ENCODE measurements at regions not wholly inside any gene's neighbourhood (a gene's known extent, or its start where the extent isn't known, plus 50 kb on each side); places are given as distances from the start of the nearest gene placed in this dataset.

DNA sequence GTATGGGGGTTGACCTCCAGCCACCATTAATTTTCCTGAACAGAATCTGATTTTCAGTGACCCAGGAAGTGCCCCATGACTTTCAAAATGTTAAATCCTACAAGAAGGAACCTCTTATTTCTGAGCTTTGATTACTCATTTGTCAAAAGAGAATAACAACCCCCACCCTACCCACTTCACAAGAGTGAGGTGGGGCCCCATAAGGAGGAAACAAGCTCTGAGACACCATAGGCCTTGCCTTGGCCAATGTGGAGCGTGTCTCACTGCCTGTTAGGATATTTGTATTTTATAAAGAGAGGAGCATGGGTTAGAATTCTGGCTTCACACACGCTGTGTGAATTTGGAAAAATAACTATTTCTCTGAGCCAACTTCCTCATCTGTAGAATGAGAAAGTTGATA is 158.9 kb downstream of the TTC32 start:
- H3K36me3 ChIP-seq (ENCODE audit: control insufficient read depth, low read length), result no peaks in the 10 kb centered on the region
- no peaks in the 10 kb centered on the region for H3K27me3 ChIP-seq (ENCODE audit: control insufficient read depth, low read length)
- no peak overlapping the region for H3K4me2 ChIP-seq (ENCODE audit: low read length)
- peaks cover 4% of the 10 kb centered on the region for H3K4me1 ChIP-seq (ENCODE audit: control insufficient read depth, low read length)
- H3K79me2 ChIP-seq (ENCODE audit: control insufficient read depth, low read length), result no peaks in the 10 kb centered on the region
- no peaks in the 10 kb centered on the region for H4K20me1 ChIP-seq (ENCODE audit: control insufficient read depth, insufficient read depth, low read depth, low read length)
- no peak for TF ChIP-seq EZH2phosphoT487 (IDR thresholded peaks at IDR 0.05; ENCODE audit: borderline replicate concordance, low read length)
- TF ChIP-seq, protein P1, sequence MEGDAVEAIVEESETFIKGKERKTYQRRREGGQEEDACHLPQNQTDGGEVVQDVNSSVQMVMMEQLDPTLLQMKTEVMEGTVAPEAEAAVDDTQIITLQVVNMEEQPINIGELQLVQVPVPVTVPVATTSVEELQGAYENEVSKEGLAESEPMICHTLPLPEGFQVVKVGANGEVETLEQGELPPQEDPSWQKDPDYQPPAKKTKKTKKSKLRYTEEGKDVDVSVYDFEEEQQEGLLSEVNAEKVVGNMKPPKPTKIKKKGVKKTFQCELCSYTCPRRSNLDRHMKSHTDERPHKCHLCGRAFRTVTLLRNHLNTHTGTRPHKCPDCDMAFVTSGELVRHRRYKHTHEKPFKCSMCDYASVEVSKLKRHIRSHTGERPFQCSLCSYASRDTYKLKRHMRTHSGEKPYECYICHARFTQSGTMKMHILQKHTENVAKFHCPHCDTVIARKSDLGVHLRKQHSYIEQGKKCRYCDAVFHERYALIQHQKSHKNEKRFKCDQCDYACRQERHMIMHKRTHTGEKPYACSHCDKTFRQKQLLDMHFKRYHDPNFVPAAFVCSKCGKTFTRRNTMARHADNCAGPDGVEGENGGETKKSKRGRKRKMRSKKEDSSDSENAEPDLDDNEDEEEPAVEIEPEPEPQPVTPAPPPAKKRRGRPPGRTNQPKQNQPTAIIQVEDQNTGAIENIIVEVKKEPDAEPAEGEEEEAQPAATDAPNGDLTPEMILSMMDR (IDR thresholded peaks at IDR 0.05; ENCODE audit: low read depth, low read length, poor library complexity, severe bottlenecking), result no peak
- H3K4me3 ChIP-seq (ENCODE audit: low read length), result no peak overlapping the region
- no peaks in the 10 kb centered on the region for H3K9me2 ChIP-seq (replicated peaks; ENCODE audit: control insufficient read depth, low read length)
- H3K9me3 ChIP-seq (ENCODE audit: control insufficient read depth, insufficient read depth, low read length), result no peaks in the 10 kb centered on the region
- no peaks in the 10 kb centered on the region for H3F3A ChIP-seq (ENCODE audit: control insufficient read depth, insufficient read depth)
- no peak overlapping the region for H3K27ac ChIP-seq (ENCODE audit: low read depth, low read length)

DNA sequence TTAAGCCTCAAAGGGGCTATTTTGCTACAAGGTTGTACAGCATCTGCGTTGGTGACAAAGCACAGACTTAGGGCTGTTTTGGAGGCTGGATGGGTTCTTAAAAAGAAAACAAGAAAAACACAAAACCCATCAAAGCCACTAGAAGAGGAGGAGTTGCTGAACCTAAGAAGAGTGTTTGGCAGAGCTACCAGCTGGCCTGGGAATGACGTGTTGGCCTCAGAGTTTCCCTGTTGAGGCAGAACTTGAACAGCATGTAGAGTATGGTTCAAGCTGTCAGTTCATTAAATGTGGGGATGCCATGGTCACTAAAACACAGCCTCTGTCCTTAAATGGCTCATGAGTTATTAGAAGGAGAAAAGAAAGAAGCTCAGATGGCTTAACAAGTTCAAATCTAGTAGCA is 162.5 kb downstream of the TTC32 start:
- TF ChIP-seq, protein P1 (IDR thresholded peaks at IDR 0.05; ENCODE audit: low read depth, low read length, poor library complexity, severe bottlenecking), result no peak
- no peak for TF ChIP-seq EZH2phosphoT487 (IDR thresholded peaks at IDR 0.05; ENCODE audit: borderline replicate concordance, low read length)
- Histone ChIP-seq H3K4me1 (ENCODE audit: control insufficient read depth, low read length) (no peaks in the 10 kb centered on the region), H3K9me3 (ENCODE audit: control insufficient read depth, insufficient read depth, low read length) (no peaks in the 10 kb centered on the region), H3K4me3 (ENCODE audit: low read length) (no peak overlapping the region), H3K36me3 (ENCODE audit: control insufficient read depth, low read length) (no peaks in the 10 kb centered on the region), H3K4me2 (ENCODE audit: low read length) (no peak overlapping the region), H3F3A (ENCODE audit: control insufficient read depth, insufficient read depth) (no peaks in the 10 kb centered on the region), H4K20me1 (ENCODE audit: control insufficient read depth, insufficient read depth, low read depth, low read length) (no peaks in the 10 kb centered on the region), H3K27me3 (ENCODE audit: control insufficient read depth, low read length) (no peaks in the 10 kb centered on the region), H3K9me2 (replicated peaks; ENCODE audit: control insufficient read depth, low read length) (no peaks in the 10 kb centered on the region), H3K27ac (ENCODE audit: low read depth, low read length) (no peak overlapping the region), H3K79me2 (ENCODE audit: control insufficient read depth, low read length) (no peaks in the 10 kb centered on the region)

GRCh38 chr2:19738707-19739106 is 163.1 kb downstream of the TTC32 start:
- Histone ChIP-seq H3K36me3 (ENCODE audit: control insufficient read depth, low read length) (no peaks in the 10 kb centered on the region), H4K20me1 (ENCODE audit: control insufficient read depth, insufficient read depth, low read depth, low read length) (no peaks in the 10 kb centered on the region), H3K79me2 (ENCODE audit: control insufficient read depth, low read length) (no peaks in the 10 kb centered on the region), H3K4me3 (ENCODE audit: low read length) (no peak overlapping the region), H3K27me3 (ENCODE audit: control insufficient read depth, low read length) (no peaks in the 10 kb centered on the region), H3K9me3 (ENCODE audit: control insufficient read depth, insufficient read depth, low read length) (no peaks in the 10 kb centered on the region), H3K9me2 (replicated peaks; ENCODE audit: control insufficient read depth, low read length) (no peaks in the 10 kb centered on the region), H3K4me2 (ENCODE audit: low read length) (no peak overlapping the region), H3K27ac (ENCODE audit: low read depth, low read length) (no peak overlapping the region), H3F3A (ENCODE audit: control insufficient read depth, insufficient read depth) (no peaks in the 10 kb centered on the region), H3K4me1 (ENCODE audit: control insufficient read depth, low read length) (no peaks in the 10 kb centered on the region)
- no peak for TF ChIP-seq EZH2phosphoT487 (IDR thresholded peaks at IDR 0.05; ENCODE audit: borderline replicate concordance, low read length)
- TF ChIP-seq, protein P1 (IDR thresholded peaks at IDR 0.05; ENCODE audit: low read depth, low read length, poor library complexity, severe bottlenecking), result no peak

Data from DOHH2 (cell line).